IgD-negative memory B cell (primary cell): ENCODE measurements at regions not wholly inside any gene's neighbourhood (a gene's known extent, or its start where the extent isn't known, plus 50 kb on each side); places are given as distances from the start of the nearest gene placed in this dataset.
A peak's percentile ranks its signal among the peaks of the same experiment; 100 is the strongest.
"Not testable (repeated sequence)": the region's sequence is repeated elsewhere in the genome, so short reads cannot be mapped to it uniquely, and the experiment has no call there.

Experiments used
- H3K27ac Mint-ChIP-seq, 3 donors: one replicate each; pipeline ENCODE4 v1.8.0; 2020 to 2022; ENCODE audit warnings: mild to moderate bottlenecking in 3 of 3, mixed read lengths in 3 of 3, moderate library complexity in 1 of 3
- H3K27me3 Mint-ChIP-seq: one replicate; pipeline ENCODE4 v1.8.0; 2021; ENCODE audit warnings: mixed read lengths
- H3K36me3 Mint-ChIP-seq: one replicate; pipeline ENCODE4 v1.8.0; 2020; ENCODE audit warnings: mild to moderate bottlenecking, mixed read lengths
- H3K4me1 Mint-ChIP-seq, 3 donors: one replicate each; pipeline ENCODE4 v1.8.0; 2020 to 2022; ENCODE audit warnings: mixed read lengths in 3 of 3, mild to moderate bottlenecking in 1 of 3
- H3K4me3 Mint-ChIP-seq, 4 donors: one replicate each; pipeline ENCODE4 v1.8.0; 2020 to 2022; ENCODE audit warnings: mild to moderate bottlenecking in 4 of 4, mixed read lengths in 4 of 4, moderate library complexity in 3 of 4
- H3K9me3 Mint-ChIP-seq, 3 donors: one replicate each; pipeline ENCODE4 v1.8.0; 2020 to 2021; ENCODE audit warnings: mixed read lengths in 3 of 3, mild to moderate bottlenecking in 1 of 3

- H3K27me3 Mint-ChIP-seq: peaks cover 29% of the 10 kb centered on the region
- no peak overlapping the region for H3K4me3 Mint-ChIP-seq
- H3K9me3 Mint-ChIP-seq: no peaks in the 10 kb centered on the region
- H3K36me3 Mint-ChIP-seq: no peaks in the 10 kb centered on the region
- H3K4me1 Mint-ChIP-seq: peaks cover 11 to 17% (median 12%) of the 10 kb centered on the region in 3 donors
- H3K27ac Mint-ChIP-seq: no peak overlapping the region
Observed at GRCh38 chr4:159015841-159016240, 87.0 kb upstream of the RAPGEF2 start.

- no peak overlapping the region for H3K27ac Mint-ChIP-seq
- peaks cover 28% of the 10 kb centered on the region for H3K27me3 Mint-ChIP-seq
- H3K9me3 Mint-ChIP-seq: no peaks in the 10 kb centered on the region
- H3K36me3 Mint-ChIP-seq: no peaks in the 10 kb centered on the region
- no peak overlapping the region for H3K4me3 Mint-ChIP-seq
- peaks cover 11 to 17% (median 12%) of the 10 kb centered on the region in 3 donors for H3K4me1 Mint-ChIP-seq
Observed at GRCh38 chr4:159016593-159017024, 86.3 kb upstream of the RAPGEF2 start.

- H3K36me3 Mint-ChIP-seq: no peaks in the 10 kb centered on the region
- H3K27ac Mint-ChIP-seq: no peak overlapping the region
- peak overlapping the region in 1 of 4 donors; percentile 23 for H3K4me3 Mint-ChIP-seq
- peaks cover 11 to 17% (median 12%) of the 10 kb centered on the region in 3 donors for H3K4me1 Mint-ChIP-seq
- no peaks in the 10 kb centered on the region for H3K9me3 Mint-ChIP-seq
- H3K27me3 Mint-ChIP-seq: peaks cover 28% of the 10 kb centered on the region
Observed at GRCh38 chr4:159017323-159018026, 85.4 kb upstream of the RAPGEF2 start.

- Mint-ChIP-seq H3K27ac (no peak overlapping the region), H3K27me3 (peaks cover 28% of the 10 kb centered on the region), H3K4me3 (peak overlapping the region in 2 of 4 donors; percentile 17 to 23), H3K9me3 (no peaks in the 10 kb centered on the region), H3K4me1 (peaks cover 11 to 17% (median 12%) of the 10 kb centered on the region in 3 donors), H3K36me3 (no peaks in the 10 kb centered on the region)
Observed at GRCh38 chr4:159018062-159018629, 84.7 kb upstream of the RAPGEF2 start.

- Mint-ChIP-seq H3K9me3 (no peaks in the 10 kb centered on the region), H3K27me3 (peaks cover 26% of the 10 kb centered on the region), H3K4me1 (peaks cover 11 to 17% (median 12%) of the 10 kb centered on the region in 3 donors), H3K36me3 (no peaks in the 10 kb centered on the region), H3K4me3 (no peak overlapping the region), H3K27ac (no peak overlapping the region)
Observed at GRCh38 chr4:159019356-159019755, 83.5 kb upstream of the RAPGEF2 start.

GRCh38 chr4:159021597-159022385 is 81.1 kb upstream of the RAPGEF2 start:
- H3K27ac Mint-ChIP-seq: no peak overlapping the region
- H3K9me3 Mint-ChIP-seq: no peaks in the 10 kb centered on the region
- H3K4me3 Mint-ChIP-seq: no peak overlapping the region
- H3K27me3 Mint-ChIP-seq: peaks cover 24% of the 10 kb centered on the region
- no peaks in the 10 kb centered on the region for H3K36me3 Mint-ChIP-seq
- H3K4me1 Mint-ChIP-seq: peaks cover 15 to 17% (median 16%) of the 10 kb centered on the region in 3 donors

GRCh38 chr4:159023741-159024140 is 79.1 kb upstream of the RAPGEF2 start:
- Mint-ChIP-seq H3K27me3 (peaks cover 7% of the 10 kb centered on the region), H3K9me3 (no peaks in the 10 kb centered on the region), H3K4me3 (no peak overlapping the region), H3K27ac (no peak overlapping the region), H3K36me3 (no peaks in the 10 kb centered on the region), H3K4me1 (peaks cover 0 to 8% (median 3%) of the 10 kb centered on the region in 3 donors)

- peaks cover 0 to 8% (median 3%) of the 10 kb centered on the region in 3 donors for H3K4me1 Mint-ChIP-seq
- no peaks in the 10 kb centered on the region for H3K9me3 Mint-ChIP-seq
- H3K27me3 Mint-ChIP-seq: peaks cover 4% of the 10 kb centered on the region
- H3K36me3 Mint-ChIP-seq: no peaks in the 10 kb centered on the region
- no peak overlapping the region for H3K27ac Mint-ChIP-seq
- no peak overlapping the region for H3K4me3 Mint-ChIP-seq
Observed at GRCh38 chr4:159024266-159024665, 78.6 kb upstream of the RAPGEF2 start.

- Mint-ChIP-seq H3K36me3 (no peaks in the 10 kb centered on the region), H3K4me3 (no peak overlapping the region), H3K4me1 (peaks cover 0 to 8% (median 3%) of the 10 kb centered on the region in 3 donors), H3K9me3 (no peaks in the 10 kb centered on the region), H3K27me3 (peaks cover 4% of the 10 kb centered on the region), H3K27ac (no peak overlapping the region)
Observed at GRCh38 chr4:159024828-159025227, 78.1 kb upstream of the RAPGEF2 start.

GRCh38 chr4:159026329-159026728 is 76.5 kb upstream of the RAPGEF2 start:
- Mint-ChIP-seq H3K27me3 (peaks cover 5% of the 10 kb centered on the region), H3K27ac (peak overlapping the region in 1 of 3 donors; percentile 50), H3K4me3 (no peak overlapping the region), H3K9me3 (no peaks in the 10 kb centered on the region), H3K4me1 (peaks cover 0 to 8% (median 3%) of the 10 kb centered on the region in 3 donors), H3K36me3 (no peaks in the 10 kb centered on the region)

- H3K4me1 Mint-ChIP-seq: peaks cover 0 to 8% (median 3%) of the 10 kb centered on the region in 3 donors
- H3K27me3 Mint-ChIP-seq: peaks cover 5% of the 10 kb centered on the region
- H3K36me3 Mint-ChIP-seq: no peaks in the 10 kb centered on the region
- no peak overlapping the region for H3K27ac Mint-ChIP-seq
- H3K9me3 Mint-ChIP-seq: no peaks in the 10 kb centered on the region
- no peak overlapping the region for H3K4me3 Mint-ChIP-seq
Observed at GRCh38 chr4:159027535-159027934, 75.3 kb upstream of the RAPGEF2 start.

- no peak overlapping the region for H3K4me3 Mint-ChIP-seq
- no peaks in the 10 kb centered on the region for H3K36me3 Mint-ChIP-seq
- H3K27me3 Mint-ChIP-seq: peaks cover 5% of the 10 kb centered on the region
- peaks cover 0 to 8% (median 3%) of the 10 kb centered on the region in 3 donors for H3K4me1 Mint-ChIP-seq
- H3K9me3 Mint-ChIP-seq: no peaks in the 10 kb centered on the region
- no peak overlapping the region for H3K27ac Mint-ChIP-seq
Observed at GRCh38 chr4:159029481-159029880, 73.4 kb upstream of the RAPGEF2 start.

- not testable (repeated sequence) for H3K9me3 Mint-ChIP-seq, H3K27ac Mint-ChIP-seq, H3K27me3 Mint-ChIP-seq, H3K4me1 Mint-ChIP-seq, H3K4me3 Mint-ChIP-seq, H3K36me3 Mint-ChIP-seq
Observed at GRCh38 chr4:159030297-159030696, 72.6 kb upstream of the RAPGEF2 start.

GRCh38 chr4:159035570-159035969 is 67.3 kb upstream of the RAPGEF2 start:
- H3K36me3 Mint-ChIP-seq: no peaks in the 10 kb centered on the region
- H3K9me3 Mint-ChIP-seq: no peaks in the 10 kb centered on the region
- peaks cover 14% of the 10 kb centered on the region for H3K27me3 Mint-ChIP-seq
- no peak overlapping the region for H3K27ac Mint-ChIP-seq
- H3K4me3 Mint-ChIP-seq: no peak overlapping the region
- peaks cover 0 to 2% (median 0%) of the 10 kb centered on the region in 3 donors for H3K4me1 Mint-ChIP-seq

- Mint-ChIP-seq H3K9me3 (no peaks in the 10 kb centered on the region), H3K4me1 (peaks cover 0 to 2% (median 0%) of the 10 kb centered on the region in 3 donors), H3K4me3 (no peak overlapping the region), H3K27ac (no peak overlapping the region), H3K36me3 (no peaks in the 10 kb centered on the region), H3K27me3 (peaks cover 26% of the 10 kb centered on the region)
Observed at GRCh38 chr4:159038536-159038935, 64.3 kb upstream of the RAPGEF2 start.
